Keratinocyte (primary cell): ENCODE measurements at regions not wholly inside any gene's neighbourhood (a gene's known extent, or its start where the extent isn't known, plus 50 kb on each side); places are given as distances from the start of the nearest gene placed in this dataset.

Experiments used
- DNase-seq: peaks from one replicate; pipeline ENCODE4 v3.0.0-alpha.2; 2011; ENCODE audit warnings: low read depth, missing footprints, low spot score
- FAIRE-seq: peaks from 2 replicates; lab custom pipeline; 2011; peaks lifted over from hg19 to GRCh38; lab: Jason Lieb, UNC
- H2AFZ ChIP-seq: 2 replicates; pipeline ENCODE4 v1.6.0; 2012; ENCODE audit warnings: low read length, control low read depth, inconsistent platforms; ENCODE audit not compliant: control insufficient read depth
- H3K27ac ChIP-seq: 2 replicates; pipeline ENCODE4 v1.5.1; 2011; ENCODE audit warnings: low read length; ENCODE audit not compliant: control insufficient read depth, insufficient read depth
- H3K27me3 ChIP-seq: 3 replicates; pipeline ENCODE4 v1.6.0; 2011; ENCODE audit warnings: low read length; ENCODE audit not compliant: control insufficient read depth, insufficient read depth; ENCODE audit errors: extremely low read depth
- H3K36me3 ChIP-seq, 2 experiments: 2 replicates in 1 of 2; 3 replicates in 1 of 2; pipeline ENCODE4 v1.5.1; 2011; ENCODE audit warnings: low read length in 2 of 2, mild to moderate bottlenecking in 1 of 2; ENCODE audit not compliant: control insufficient read depth in 2 of 2, insufficient read depth in 2 of 2; ENCODE audit errors: extremely low read depth in 1 of 2
- H3K4me1 ChIP-seq: 3 replicates; pipeline ENCODE4 v1.5.1; 2011; ENCODE audit warnings: low read length; ENCODE audit not compliant: control insufficient read depth, insufficient read depth; ENCODE audit errors: extremely low read depth
- H3K4me2 ChIP-seq: 3 replicates; pipeline ENCODE4 v1.6.0; 2011; ENCODE audit warnings: low read depth, low read length; ENCODE audit not compliant: control insufficient read depth, insufficient read depth; ENCODE audit errors: extremely low read depth
- H3K4me3 ChIP-seq, 3 experiments: fragments of 200-600 bp in 1 of 3; sonication (generic) in 1 of 3; 2 replicates in 2 of 3; 3 replicates in 1 of 3; pipeline ENCODE4 v1.5.1; 2011 to 2016; ENCODE audit warnings: low read length in 3 of 3, mild to moderate bottlenecking in 3 of 3, control low read depth in 2 of 3, inconsistent platforms in 1 of 3, low read depth in 1 of 3, mixed read lengths in 1 of 3, mixed run types in 1 of 3, moderate library complexity in 1 of 3; ENCODE audit not compliant: control insufficient read depth in 2 of 3, insufficient read depth in 2 of 3; ENCODE audit errors: extremely low read depth in 1 of 3
- H3K79me2 ChIP-seq: 2 replicates; pipeline ENCODE4 v1.6.0; 2012; ENCODE audit warnings: low read length; ENCODE audit not compliant: control insufficient read depth, insufficient read depth
- H3K9ac ChIP-seq: 3 replicates; pipeline ENCODE4 v1.6.0; 2011; ENCODE audit warnings: low read length; ENCODE audit not compliant: control insufficient read depth, insufficient read depth; ENCODE audit errors: extremely low read depth
- H3K9me1 ChIP-seq: 3 replicates; pipeline ENCODE4 v1.6.0; 2011; ENCODE audit warnings: low read length; ENCODE audit not compliant: control insufficient read depth, insufficient read depth; ENCODE audit errors: extremely low read depth
- H3K9me3 ChIP-seq: 2 replicates; pipeline ENCODE4 v1.5.1; 2012; ENCODE audit warnings: low read depth, low read length; ENCODE audit not compliant: control insufficient read depth
- H4K20me1 ChIP-seq: 3 replicates; pipeline ENCODE4 v1.6.0; 2011; ENCODE audit warnings: low read length; ENCODE audit not compliant: control insufficient read depth, insufficient read depth; ENCODE audit errors: extremely low read depth
- EZH2 ChIP-seq: IDR thresholded peaks from one replicate; pipeline ENCODE4 v1.6.1; 2012; ENCODE audit warnings: inconsistent platforms, mild to moderate bottlenecking, low read length, moderate library complexity
- dilution Hi-C: fragments of 300-500 bp; cut with MboI; formaldehyde crosslinking; loops from one replicate; pipeline ENCODE4 v1.7.0; 2020; ENCODE audit warnings: low sequenced_read_pairs; ENCODE audit not compliant: extremely low pct_ligation_motif_present
- TF ChIP-seq, protein P1 (sequence below), 3 experiments: IDR thresholded peaks in 1 of 3; conservative IDR thresholded peaks in 1 of 3; optimal IDR thresholded peaks in 1 of 3; 2 replicates in 2 of 3; 3 replicates in 1 of 3; pipeline versions ENCODE3 to v1.5.1; 2011; ENCODE audit warnings: low read length in 3 of 3, mild to moderate bottlenecking in 3 of 3, moderate library complexity in 2 of 3, control low read depth in 1 of 3, inconsistent platforms in 1 of 3; ENCODE audit not compliant: insufficient read depth in 2 of 3; ENCODE audit errors: extremely low read depth in 1 of 3

DNA sequence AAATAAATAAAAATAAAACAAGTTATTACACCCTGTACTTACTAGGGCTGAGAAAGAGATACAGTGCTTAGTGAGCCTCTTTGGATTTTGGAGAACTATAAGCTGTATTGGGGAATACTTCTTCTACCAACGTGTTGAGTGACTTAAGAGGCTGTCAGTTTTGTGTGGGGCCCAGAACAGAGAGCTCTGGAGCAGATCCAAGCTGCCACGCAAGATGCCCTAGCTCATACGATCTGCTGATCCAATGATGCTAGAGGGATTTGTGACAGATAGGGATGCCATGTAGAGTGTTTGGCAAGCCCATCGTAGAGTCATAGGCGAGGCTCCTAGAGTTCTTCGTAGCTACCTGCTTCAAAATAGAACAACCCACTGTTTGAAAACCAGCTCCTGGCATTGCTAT is 60.3 kb upstream of the KLF3 start:
- no peaks in the 10 kb centered on the region for H3K36me3 ChIP-seq
- H3K27me3 ChIP-seq, result no peaks in the 10 kb centered on the region
- no peaks in the 10 kb centered on the region for H3K79me2 ChIP-seq
- no peak for FAIRE-seq
- TF ChIP-seq, protein P1, sequence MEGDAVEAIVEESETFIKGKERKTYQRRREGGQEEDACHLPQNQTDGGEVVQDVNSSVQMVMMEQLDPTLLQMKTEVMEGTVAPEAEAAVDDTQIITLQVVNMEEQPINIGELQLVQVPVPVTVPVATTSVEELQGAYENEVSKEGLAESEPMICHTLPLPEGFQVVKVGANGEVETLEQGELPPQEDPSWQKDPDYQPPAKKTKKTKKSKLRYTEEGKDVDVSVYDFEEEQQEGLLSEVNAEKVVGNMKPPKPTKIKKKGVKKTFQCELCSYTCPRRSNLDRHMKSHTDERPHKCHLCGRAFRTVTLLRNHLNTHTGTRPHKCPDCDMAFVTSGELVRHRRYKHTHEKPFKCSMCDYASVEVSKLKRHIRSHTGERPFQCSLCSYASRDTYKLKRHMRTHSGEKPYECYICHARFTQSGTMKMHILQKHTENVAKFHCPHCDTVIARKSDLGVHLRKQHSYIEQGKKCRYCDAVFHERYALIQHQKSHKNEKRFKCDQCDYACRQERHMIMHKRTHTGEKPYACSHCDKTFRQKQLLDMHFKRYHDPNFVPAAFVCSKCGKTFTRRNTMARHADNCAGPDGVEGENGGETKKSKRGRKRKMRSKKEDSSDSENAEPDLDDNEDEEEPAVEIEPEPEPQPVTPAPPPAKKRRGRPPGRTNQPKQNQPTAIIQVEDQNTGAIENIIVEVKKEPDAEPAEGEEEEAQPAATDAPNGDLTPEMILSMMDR (optimal IDR thresholded peaks at IDR 0.05 in 1 of 3, IDR thresholded peaks at IDR 0.05 in 1 of 3, conservative IDR thresholded peaks at IDR 0.05 in 1 of 3; ENCODE audit: extremely low read depth in 1 of 3, insufficient read depth in 2 of 3, low read length in 3 of 3), result no peak
- TF ChIP-seq EZH2, result no peak
- no peaks in the 10 kb centered on the region for H3K9me3 ChIP-seq
- no peak overlapping the region for H3K4me2 ChIP-seq
- no peaks in the 10 kb centered on the region for H4K20me1 ChIP-seq
- peaks cover 5% of the 10 kb centered on the region for H3K4me1 ChIP-seq
- dilution Hi-C loops, result no loop called here
- no peak overlapping the region for H3K9ac ChIP-seq
- no peak overlapping the region for H3K27ac ChIP-seq
- no peaks in the 10 kb centered on the region for H3K9me1 ChIP-seq
- no peak overlapping the region for H2AFZ ChIP-seq
- DNase-seq, result no peak
- H3K4me3 ChIP-seq, result no peak overlapping the region

- Histone ChIP-seq H3K9me1 (no peaks in the 10 kb centered on the region), H2AFZ (no peak overlapping the region), H3K79me2 (no peaks in the 10 kb centered on the region), H3K36me3 (no peaks in the 10 kb centered on the region), H3K9me3 (no peaks in the 10 kb centered on the region), H3K9ac (no peak overlapping the region), H3K4me2 (no peak overlapping the region), H3K27ac (no peak overlapping the region), H4K20me1 (no peaks in the 10 kb centered on the region), H3K4me1 (peaks cover 10% of the 10 kb centered on the region), H3K4me3 (no peak overlapping the region), H3K27me3 (no peaks in the 10 kb centered on the region)
- dilution Hi-C loops, result no loop called here
- FAIRE-seq (no peak), DNase-seq (no peak)
- TF ChIP-seq EZH2, result no peak
- TF ChIP-seq, protein P1 (optimal IDR thresholded peaks at IDR 0.05 in 1 of 3, IDR thresholded peaks at IDR 0.05 in 1 of 3, conservative IDR thresholded peaks at IDR 0.05 in 1 of 3; ENCODE audit: extremely low read depth in 1 of 3, insufficient read depth in 2 of 3, low read length in 3 of 3), result no peak
Measured at GRCh38 chr4:38605181-38605752, 58.7 kb upstream of the KLF3 start.
